Parathyroid adenoma (tissue), 2 donors: ENCODE measurements at regions not wholly inside any gene's neighbourhood (a gene's known extent, or its start where the extent isn't known, plus 50 kb on each side); places are given as distances from the start of the nearest gene placed in this dataset.
A peak's percentile ranks its signal among the peaks of the same experiment; 100 is the strongest.

ENCODE experiments used
- H2AFZ ChIP-seq: fragments of 300-600 bp; sonication (generic); one replicate; pipeline ENCODE4 v1.7.0; 2017; ENCODE audit warnings: antibody characterized with exemption, mild to moderate bottlenecking
- H3K27ac ChIP-seq: fragments of 300-600 bp; sonication (generic); one replicate; pipeline ENCODE4 v1.7.0; 2017
- H3K27me3 ChIP-seq: fragments of 300-600 bp; sonication (generic); one replicate; pipeline ENCODE4 v1.7.0; 2017; ENCODE audit warnings: low read length; ENCODE audit not compliant: control insufficient read depth, insufficient read depth
- H3K36me3 ChIP-seq: fragments of 300-600 bp; sonication (generic); one replicate; pipeline ENCODE4 v1.7.0; 2017; ENCODE audit warnings: low read length; ENCODE audit not compliant: control insufficient read depth, insufficient read depth
- H3K4me1 ChIP-seq: fragments of 300-600 bp; sonication (generic); one replicate; pipeline ENCODE4 v1.7.0; 2017; ENCODE audit warnings: control low read depth
- H3K4me2 ChIP-seq: fragments of 300-600 bp; sonication (generic); one replicate; pipeline ENCODE4 v1.7.0; 2017; ENCODE audit warnings: low read length
- H3K4me3 ChIP-seq: fragments of 300-600 bp; sonication (generic); one replicate; pipeline ENCODE4 v1.7.0; 2017; ENCODE audit warnings: low read depth, low read length
- H3K79me2 ChIP-seq: fragments of 300-600 bp; sonication (generic); one replicate; pipeline ENCODE4 v1.7.0; 2017; ENCODE audit warnings: control low read depth
- H3K9ac ChIP-seq: fragments of 300-600 bp; sonication (generic); one replicate; pipeline ENCODE4 v1.7.0; 2017; ENCODE audit warnings: mild to moderate bottlenecking
- H3K9me3 ChIP-seq: fragments of 300-600 bp; sonication (generic); one replicate; pipeline ENCODE4 v1.7.0; 2017; ENCODE audit warnings: low read length; ENCODE audit not compliant: control insufficient read depth
- CTCF ChIP-seq: fragments of 300-600 bp; sonication (generic); IDR thresholded peaks from one replicate; pipeline ENCODE4 v1.7.0; 2017; ENCODE audit warnings: antibody characterized with exemption, mild to moderate bottlenecking
- donor health status: primary hyperparathyroidism.

- Histone ChIP-seq H2AFZ (peak overlapping the region; percentile 75), H3K4me1 (no peaks in the 10 kb centered on the region), H3K79me2 (no peaks in the 10 kb centered on the region), H3K4me2 (peak overlapping the region; percentile 58), H3K27me3 (peaks cover 4% of the 10 kb centered on the region), H3K36me3 (no peaks in the 10 kb centered on the region), H3K9ac (no peak overlapping the region), H3K4me3 (no peak overlapping the region), H3K27ac (no peak overlapping the region), H3K9me3 (no peaks in the 10 kb centered on the region)
- peak; percentile 84 for TF ChIP-seq CTCF
These were observed 389.0 kb upstream of the PODXL start for GRCh38 chr7:131945313-131945911.

- Histone ChIP-seq H3K79me2 (no peaks in the 10 kb centered on the region), H3K4me2 (no peak overlapping the region)
- TF ChIP-seq CTCF, result no peak
These were observed 388.2 kb upstream of the PODXL start for GRCh38 chr7:131944556-131945069.

GRCh38 chr7:131943646-131944045 lies 387.2 kb upstream of the PODXL start:
- no peak overlapping the region for H3K9ac ChIP-seq
- TF ChIP-seq CTCF, result no peak
- no peak overlapping the region for H2AFZ ChIP-seq
- no peak overlapping the region for H3K4me3 ChIP-seq
- no peak overlapping the region for H3K27ac ChIP-seq
- no peaks in the 10 kb centered on the region for H3K36me3 ChIP-seq
- H3K9me3 ChIP-seq, result no peaks in the 10 kb centered on the region
- H3K79me2 ChIP-seq, result no peaks in the 10 kb centered on the region
- H3K27me3 ChIP-seq, result peaks cover 4% of the 10 kb centered on the region
- H3K4me1 ChIP-seq, result no peaks in the 10 kb centered on the region
- H3K4me2 ChIP-seq, result no peak overlapping the region

More at GRCh38 chr7:131944556-131945069, 388.2 kb upstream of the PODXL start:
- Histone ChIP-seq H3K27me3 (peaks cover 4% of the 10 kb centered on the region), H3K4me3 (no peak overlapping the region), H3K9me3 (no peaks in the 10 kb centered on the region), H3K4me1 (no peaks in the 10 kb centered on the region), H3K36me3 (no peaks in the 10 kb centered on the region), H2AFZ (no peak overlapping the region), H3K27ac (no peak overlapping the region), H3K9ac (no peak overlapping the region)

- no peaks in the 10 kb centered on the region for H3K36me3 ChIP-seq
- H3K4me2 ChIP-seq, result no peak overlapping the region
- TF ChIP-seq CTCF, result no peak
- peaks cover 4% of the 10 kb centered on the region for H3K27me3 ChIP-seq
- H3K9me3 ChIP-seq, result no peaks in the 10 kb centered on the region
- H2AFZ ChIP-seq, result no peak overlapping the region
- no peak overlapping the region for H3K9ac ChIP-seq
- no peak overlapping the region for H3K27ac ChIP-seq
- no peaks in the 10 kb centered on the region for H3K4me1 ChIP-seq
- no peak overlapping the region for H3K4me3 ChIP-seq
- H3K79me2 ChIP-seq, result no peaks in the 10 kb centered on the region
These were observed 386.8 kb upstream of the PODXL start for GRCh38 chr7:131943211-131943610.
